NT2/D1 (cell line): ENCODE measurements at regions not wholly inside any gene's neighbourhood (a gene's known extent, or its start where the extent isn't known, plus 50 kb on each side); places are given as distances from the start of the nearest gene placed in this dataset.

Experiments
- DNase-seq: peaks from one replicate; pipeline ENCODE4 v3.0.0-alpha.2; 2011; ENCODE audit warnings: low read depth, low spot score
- H3K27me3 ChIP-seq: 2 replicates; pipeline ENCODE4 v1.6.0; 2011; ENCODE audit warnings: mild to moderate bottlenecking; ENCODE audit not compliant: insufficient read length, insufficient read depth
- H3K36me3 ChIP-seq: 2 replicates; pipeline ENCODE4 v1.6.1; 2011; ENCODE audit warnings: mild to moderate bottlenecking, low read length, mixed read lengths; ENCODE audit not compliant: insufficient read depth, insufficient read length
- H3K4me1 ChIP-seq: 2 replicates; pipeline ENCODE4 v1.5.1; 2011; ENCODE audit not compliant: insufficient read depth, insufficient read length
- H3K4me3 ChIP-seq: 2 replicates; pipeline ENCODE4 v1.5.1; 2011; ENCODE audit warnings: low read depth; ENCODE audit not compliant: insufficient read length
- H3K9ac ChIP-seq: 2 replicates; pipeline ENCODE4 v1.6.0; 2011; ENCODE audit warnings: low read depth; ENCODE audit not compliant: insufficient read length
- H3K9me3 ChIP-seq: 2 replicates; pipeline ENCODE4 v1.5.1; 2011; ENCODE audit warnings: mild to moderate bottlenecking, low read length; ENCODE audit not compliant: insufficient read depth
- SUZ12 ChIP-seq: IDR thresholded peaks from 2 replicates; pipeline ENCODE4 v1.6.1; 2011; ENCODE audit not compliant: insufficient read length, insufficient read depth; ENCODE audit errors: extremely low read depth
- YY1 ChIP-seq: IDR thresholded peaks from 2 replicates; pipeline ENCODE4 v1.6.1; 2011; ENCODE audit not compliant: insufficient read length, insufficient read depth
- ZNF274 ChIP-seq: IDR thresholded peaks from 2 replicates; pipeline ENCODE4 v1.6.1; 2011; ENCODE audit warnings: mild to moderate bottlenecking, low read depth, low read length

GRCh38 chr4:56757821-56758411 is 63.6 kb downstream of the SPINK2 start:
- Histone ChIP-seq H3K4me3 (no peak overlapping the region), H3K9me3 (no peaks in the 10 kb centered on the region)
- DNase-seq = peak; percentile 57

GRCh38 chr4:56757261-56757746 is 64.2 kb downstream of the SPINK2 start:
- no peak for DNase-seq
- TF ChIP-seq YY1 (no peak), ZNF274 (no peak), SUZ12 (no peak)
- Histone ChIP-seq H3K4me1 (peaks cover 2% of the 10 kb centered on the region), H3K4me3 (no peak overlapping the region), H3K9me3 (no peaks in the 10 kb centered on the region), H3K36me3 (no peaks in the 10 kb centered on the region), H3K9ac (no peak overlapping the region), H3K27me3 (no peaks in the 10 kb centered on the region)

More at GRCh38 chr4:56757821-56758411, 63.6 kb downstream of the SPINK2 start:
- TF ChIP-seq YY1 (no peak), ZNF274 (no peak), SUZ12 (no peak)
- no peak overlapping the region for H3K9ac ChIP-seq
- no peaks in the 10 kb centered on the region for H3K36me3 ChIP-seq
- H3K4me1 ChIP-seq = peaks cover 2% of the 10 kb centered on the region
- no peaks in the 10 kb centered on the region for H3K27me3 ChIP-seq

GRCh38 chr4:56755901-56756300 is 65.6 kb downstream of the SPINK2 start:
- no peaks in the 10 kb centered on the region for H3K36me3 ChIP-seq
- no peak overlapping the region for H3K9ac ChIP-seq
- H3K4me1 ChIP-seq = peaks cover 2% of the 10 kb centered on the region
- H3K4me3 ChIP-seq = no peak overlapping the region
- H3K9me3 ChIP-seq = no peaks in the 10 kb centered on the region
- H3K27me3 ChIP-seq = no peaks in the 10 kb centered on the region
- DNase-seq = no peak
- TF ChIP-seq SUZ12 = no peak
- no peak for TF ChIP-seq YY1
- no peak for TF ChIP-seq ZNF274

GRCh38 chr4:56752985-56753384 is 68.5 kb downstream of the SPINK2 start:
- Histone ChIP-seq H3K36me3 (no peaks in the 10 kb centered on the region), H3K4me1 (peaks cover 2% of the 10 kb centered on the region), H3K9ac (no peak overlapping the region), H3K4me3 (no peak overlapping the region), H3K27me3 (no peaks in the 10 kb centered on the region), H3K9me3 (no peaks in the 10 kb centered on the region)
- no peak for TF ChIP-seq YY1
- TF ChIP-seq SUZ12 = no peak
- TF ChIP-seq ZNF274 = no peak
- DNase-seq = no peak

- H3K4me3 ChIP-seq = no peak overlapping the region
- H3K36me3 ChIP-seq = no peaks in the 10 kb centered on the region
- H3K27me3 ChIP-seq = no peaks in the 10 kb centered on the region
- H3K9me3 ChIP-seq = no peaks in the 10 kb centered on the region
- no peak overlapping the region for H3K9ac ChIP-seq
- TF ChIP-seq ZNF274 (no peak), YY1 (no peak), SUZ12 (no peak)
- H3K4me1 ChIP-seq = no peaks in the 10 kb centered on the region
- DNase-seq = no peak
These were observed 69.1 kb upstream of the HOPX start for GRCh38 chr4:56750231-56750630.

GRCh38 chr4:56748271-56748670 is 67.2 kb upstream of the HOPX start:
- Histone ChIP-seq H3K27me3 (no peaks in the 10 kb centered on the region), H3K4me3 (no peak overlapping the region), H3K4me1 (no peaks in the 10 kb centered on the region), H3K9ac (no peak overlapping the region), H3K36me3 (no peaks in the 10 kb centered on the region), H3K9me3 (no peaks in the 10 kb centered on the region)
- no peak for DNase-seq
- TF ChIP-seq SUZ12 (no peak), YY1 (no peak), ZNF274 (no peak)

GRCh38 chr4:56746639-56747038 is 65.5 kb upstream of the HOPX start:
- no peak for TF ChIP-seq SUZ12
- no peak for TF ChIP-seq YY1
- no peak for TF ChIP-seq ZNF274
- Histone ChIP-seq H3K36me3 (no peaks in the 10 kb centered on the region), H3K9me3 (no peaks in the 10 kb centered on the region), H3K9ac (no peak overlapping the region), H3K4me1 (no peaks in the 10 kb centered on the region), H3K27me3 (no peaks in the 10 kb centered on the region), H3K4me3 (no peak overlapping the region)
- DNase-seq = no peak

GRCh38 chr4:56745042-56745441 is 63.9 kb upstream of the HOPX start:
- H3K4me1 ChIP-seq = no peaks in the 10 kb centered on the region
- no peaks in the 10 kb centered on the region for H3K36me3 ChIP-seq
- no peaks in the 10 kb centered on the region for H3K9me3 ChIP-seq
- H3K9ac ChIP-seq = no peak overlapping the region
- no peaks in the 10 kb centered on the region for H3K27me3 ChIP-seq
- no peak for DNase-seq
- TF ChIP-seq YY1 (no peak), ZNF274 (no peak), SUZ12 (no peak)
- H3K4me3 ChIP-seq = no peak overlapping the region
